ENCODE measurements at regions not wholly inside any gene's neighbourhood (a gene's known extent, or its start where the extent isn't known, plus 50 kb on each side); places are given as distances from the start of the nearest gene placed in this dataset.

DNA sequence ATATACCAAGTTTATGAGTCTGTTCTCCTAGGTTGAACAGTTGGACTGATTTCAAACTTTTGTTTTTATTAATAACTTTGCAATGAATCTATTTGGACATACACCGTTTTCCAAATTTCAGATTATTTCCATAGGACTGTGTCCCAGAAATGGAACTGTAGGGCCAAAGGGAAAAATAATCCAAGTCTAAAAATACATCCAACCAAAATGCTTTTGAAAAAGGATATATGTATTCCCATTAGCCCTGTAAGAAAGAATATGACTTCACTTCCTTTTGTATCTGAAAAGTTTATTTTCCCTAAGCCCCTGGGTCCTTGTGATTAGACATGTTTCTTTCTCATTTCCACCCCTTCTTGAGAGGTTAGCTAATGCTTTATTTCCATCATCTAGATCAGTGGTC is 434.2 kb upstream of the MKI67 start:
- H3K27ac ChIP-seq: no peak overlapping the region
- TF ChIP-seq, protein P1, sequence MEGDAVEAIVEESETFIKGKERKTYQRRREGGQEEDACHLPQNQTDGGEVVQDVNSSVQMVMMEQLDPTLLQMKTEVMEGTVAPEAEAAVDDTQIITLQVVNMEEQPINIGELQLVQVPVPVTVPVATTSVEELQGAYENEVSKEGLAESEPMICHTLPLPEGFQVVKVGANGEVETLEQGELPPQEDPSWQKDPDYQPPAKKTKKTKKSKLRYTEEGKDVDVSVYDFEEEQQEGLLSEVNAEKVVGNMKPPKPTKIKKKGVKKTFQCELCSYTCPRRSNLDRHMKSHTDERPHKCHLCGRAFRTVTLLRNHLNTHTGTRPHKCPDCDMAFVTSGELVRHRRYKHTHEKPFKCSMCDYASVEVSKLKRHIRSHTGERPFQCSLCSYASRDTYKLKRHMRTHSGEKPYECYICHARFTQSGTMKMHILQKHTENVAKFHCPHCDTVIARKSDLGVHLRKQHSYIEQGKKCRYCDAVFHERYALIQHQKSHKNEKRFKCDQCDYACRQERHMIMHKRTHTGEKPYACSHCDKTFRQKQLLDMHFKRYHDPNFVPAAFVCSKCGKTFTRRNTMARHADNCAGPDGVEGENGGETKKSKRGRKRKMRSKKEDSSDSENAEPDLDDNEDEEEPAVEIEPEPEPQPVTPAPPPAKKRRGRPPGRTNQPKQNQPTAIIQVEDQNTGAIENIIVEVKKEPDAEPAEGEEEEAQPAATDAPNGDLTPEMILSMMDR (conservative IDR thresholded peaks at IDR 0.05): no peak

DNA sequence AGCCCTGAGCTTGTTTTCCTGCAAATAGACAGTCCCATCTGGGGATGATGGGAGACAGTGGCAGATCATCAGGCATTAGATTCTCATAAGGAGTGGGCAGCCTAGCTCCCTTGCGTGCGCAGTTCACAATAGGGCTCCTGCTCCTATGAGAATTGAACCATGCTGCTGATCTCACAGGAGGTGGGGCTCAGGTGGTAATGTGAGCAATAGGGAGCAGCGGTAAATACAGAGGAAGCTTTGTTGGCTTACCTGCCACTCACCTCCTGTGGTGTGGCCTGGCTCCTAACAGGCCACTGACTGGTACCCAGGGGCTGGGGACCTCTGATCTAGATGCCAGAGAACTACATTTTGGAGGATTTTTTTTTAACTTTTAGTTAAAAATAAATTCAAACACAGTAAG is 434.8 kb upstream of the MKI67 start:
- no peak overlapping the region for H3K27ac ChIP-seq
- TF ChIP-seq, protein P1 (conservative IDR thresholded peaks at IDR 0.05): no peak

DNA sequence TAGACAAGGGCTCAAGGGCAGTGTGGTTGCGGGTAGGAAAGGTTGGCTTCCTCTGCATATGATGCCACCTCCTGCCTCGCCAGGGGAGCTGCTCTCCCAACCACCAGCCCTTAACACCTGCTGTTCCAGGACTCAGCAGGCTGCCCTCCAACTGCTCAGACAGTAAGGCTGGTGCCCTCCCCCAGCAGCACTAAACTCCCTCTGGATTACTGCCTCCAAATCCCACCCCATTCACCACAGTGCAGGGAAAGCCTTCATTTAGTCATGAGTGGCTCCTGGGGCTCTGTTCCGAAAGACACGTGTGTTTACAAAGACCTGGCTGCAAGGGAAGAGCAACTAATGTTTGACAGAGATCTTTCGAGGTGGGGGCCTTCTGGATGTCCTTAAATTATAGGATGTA is 437.2 kb upstream of the MKI67 start:
- no peak overlapping the region for H3K27ac ChIP-seq
- TF ChIP-seq, protein P1 (conservative IDR thresholded peaks at IDR 0.05): no peak

DNA sequence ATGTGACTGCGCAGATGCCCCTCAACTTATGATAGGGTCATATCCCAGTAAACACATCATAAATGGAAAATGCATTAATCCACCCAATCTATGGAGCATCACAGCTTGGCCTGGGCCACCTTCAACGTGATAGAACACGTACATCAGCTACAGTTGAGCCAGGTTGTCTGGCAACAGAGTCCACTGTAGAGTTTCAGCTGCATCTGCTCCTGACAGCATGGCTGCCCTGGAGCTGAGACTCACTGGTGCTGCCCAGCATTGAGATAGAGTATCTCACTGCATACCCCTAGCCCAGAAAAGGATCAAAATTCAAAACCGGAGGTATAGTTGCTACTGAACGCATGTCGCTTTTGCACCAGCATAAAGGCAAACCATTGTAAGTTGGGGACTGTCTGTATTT is 437.7 kb upstream of the MKI67 start:
- H3K27ac ChIP-seq: no peak overlapping the region
- TF ChIP-seq, protein P1 (conservative IDR thresholded peaks at IDR 0.05): no peak

DNA sequence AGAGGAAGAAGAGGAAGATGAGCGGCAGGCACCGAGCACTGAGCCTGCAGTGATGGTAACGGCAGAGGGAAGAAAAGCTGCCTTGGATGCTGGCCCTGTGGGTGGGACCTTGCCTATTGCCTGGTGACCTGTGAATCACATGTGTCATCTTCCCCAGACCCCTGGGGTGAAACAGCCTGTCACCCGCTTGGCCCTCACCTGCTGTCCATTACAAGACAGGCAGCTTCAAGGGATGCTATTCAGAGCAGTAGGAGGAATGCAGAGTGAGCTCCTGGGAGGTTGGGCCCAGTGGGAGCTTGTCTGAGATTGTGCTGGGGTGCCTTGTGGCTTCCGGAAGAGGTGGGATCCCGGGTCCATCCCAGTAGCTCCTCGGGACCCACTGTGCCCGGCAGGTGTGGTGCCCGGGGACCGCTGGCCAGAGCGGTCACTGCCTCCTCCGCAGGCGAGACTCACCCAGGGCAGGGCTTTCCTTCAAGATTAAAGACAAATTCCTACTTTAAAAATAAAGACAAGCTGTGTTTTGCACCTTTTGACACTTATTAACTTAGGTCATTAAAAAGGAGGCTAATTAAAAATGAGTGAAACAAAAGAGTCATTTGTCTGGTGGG is 440.2 kb upstream of the MKI67 start:
- no peak overlapping the region for H3K27ac ChIP-seq
- TF ChIP-seq, protein P1 (conservative IDR thresholded peaks at IDR 0.05): no peak

DNA sequence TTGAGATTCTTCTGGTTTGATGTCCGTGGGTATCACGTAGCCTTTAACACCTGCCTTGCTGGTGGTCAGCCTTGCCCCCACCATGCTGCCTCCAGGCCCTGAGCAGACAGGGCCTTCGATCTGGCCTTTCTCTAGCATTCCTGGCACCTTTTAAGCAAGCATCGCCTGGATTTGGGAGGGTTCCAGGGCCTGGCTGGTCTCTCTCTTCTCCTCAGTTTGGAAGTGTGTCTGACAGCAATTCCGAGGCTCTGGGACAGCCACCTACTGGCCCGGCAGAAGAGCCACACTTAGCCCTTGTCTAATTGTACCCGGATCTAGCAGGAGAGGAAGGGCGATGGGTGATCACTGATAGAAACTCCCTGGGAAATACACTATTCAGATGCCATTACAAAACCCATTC is 441.3 kb upstream of the MKI67 start:
- TF ChIP-seq, protein P1 (conservative IDR thresholded peaks at IDR 0.05): no peak
- no peak overlapping the region for H3K27ac ChIP-seq

DNA sequence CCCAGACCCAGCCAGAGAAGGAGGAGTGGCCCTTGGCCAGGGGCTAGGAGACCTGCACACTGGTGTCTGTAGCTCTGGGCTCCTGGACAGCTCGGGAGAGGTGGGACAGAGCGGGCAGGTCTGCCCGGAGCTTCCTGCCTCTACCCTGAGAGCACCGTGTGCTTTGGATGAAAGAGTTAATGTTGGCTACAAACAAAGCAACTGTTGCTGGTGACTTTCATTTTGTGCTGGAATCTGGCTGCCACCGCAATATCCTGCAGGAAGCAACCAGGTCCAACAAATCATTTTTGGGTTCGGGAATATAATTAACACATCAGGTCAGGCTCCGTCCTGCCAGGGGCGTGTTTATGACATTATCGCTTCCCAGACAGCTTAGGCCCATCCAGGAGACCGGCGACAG is 441.8 kb upstream of the MKI67 start:
- H3K27ac ChIP-seq: no peak overlapping the region
- TF ChIP-seq, protein P1 (conservative IDR thresholded peaks at IDR 0.05): no peak
